ENCODE measurements at regions not wholly inside any gene's neighbourhood (a gene's known extent, or its start where the extent isn't known, plus 50 kb on each side); places are given as distances from the start of the nearest gene placed in this dataset.
"Not testable (repeated sequence)": the region's sequence is repeated elsewhere in the genome, so short reads cannot be mapped to it uniquely, and the experiment has no call there.

DNA sequence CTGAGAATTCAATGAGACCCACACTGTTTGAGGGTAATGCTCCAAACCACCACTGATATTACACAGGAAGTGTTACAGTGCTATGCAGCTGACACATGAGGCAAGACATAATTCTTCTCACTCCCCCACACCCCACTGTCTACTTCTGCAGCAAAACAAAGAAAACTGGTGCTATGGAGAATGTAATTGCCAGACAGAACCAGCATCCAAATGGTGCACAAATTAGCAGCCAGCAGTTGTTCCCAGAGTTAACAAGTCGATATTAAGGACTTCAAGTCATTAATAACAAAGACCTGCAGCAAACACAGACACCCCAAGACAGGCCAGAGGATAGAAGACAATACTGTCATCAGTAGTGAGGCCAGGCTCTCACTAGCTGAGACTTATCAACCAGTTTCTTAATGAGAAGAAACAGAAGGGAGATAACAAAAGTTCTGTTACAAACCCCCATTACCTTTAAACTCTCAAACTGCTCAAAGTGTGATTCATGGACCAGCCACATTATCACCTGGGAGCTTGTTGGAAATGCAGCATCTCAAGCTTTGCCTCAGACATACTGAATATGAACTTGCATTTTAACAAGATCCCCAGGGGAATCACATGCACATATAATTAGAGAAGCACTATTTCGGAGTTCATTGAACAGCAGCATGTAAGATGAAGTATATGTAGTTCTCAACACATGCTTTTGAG is 58.7 kb upstream of the FNDC3B start:
- no peak for DNase-seq (ENCODE audit: low spot score)

DNA sequence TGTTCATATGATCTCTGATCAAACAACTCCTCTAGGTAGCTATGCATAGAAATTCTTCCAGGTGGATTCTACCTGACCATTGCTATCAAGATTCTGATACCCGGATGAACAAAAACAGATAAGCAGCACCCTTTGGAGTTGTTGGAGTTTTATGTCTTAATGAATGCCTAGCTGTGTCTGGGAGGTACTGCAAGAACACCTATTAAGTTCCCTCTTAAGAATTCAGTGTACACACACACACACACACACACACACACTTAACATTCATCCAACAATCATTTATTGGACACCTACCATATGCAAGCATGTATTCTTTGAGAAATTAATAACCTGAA is 58.1 kb upstream of the FNDC3B start:
- DNase-seq (ENCODE audit: low spot score), result no peak

DNA sequence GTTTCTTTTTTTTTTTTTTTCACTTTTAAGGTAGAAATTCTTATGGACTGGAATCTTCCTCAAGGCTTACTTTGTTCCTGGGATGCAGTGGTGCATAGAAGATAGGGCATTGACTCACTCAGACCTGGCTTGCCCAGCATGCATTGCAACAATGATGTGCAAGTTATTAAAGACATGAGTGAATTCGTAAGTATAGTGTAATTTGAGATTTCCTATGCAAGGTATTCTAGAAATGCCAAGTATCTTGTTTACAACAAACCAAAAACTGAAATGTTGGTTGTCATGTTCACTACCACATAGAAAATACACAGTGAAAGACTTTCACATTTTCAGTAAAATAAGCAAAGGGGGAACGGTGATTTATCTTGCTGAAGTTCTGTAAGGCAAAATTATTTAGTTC is 56.5 kb upstream of the FNDC3B start:
- no peak for DNase-seq (ENCODE audit: low spot score)

DNA sequence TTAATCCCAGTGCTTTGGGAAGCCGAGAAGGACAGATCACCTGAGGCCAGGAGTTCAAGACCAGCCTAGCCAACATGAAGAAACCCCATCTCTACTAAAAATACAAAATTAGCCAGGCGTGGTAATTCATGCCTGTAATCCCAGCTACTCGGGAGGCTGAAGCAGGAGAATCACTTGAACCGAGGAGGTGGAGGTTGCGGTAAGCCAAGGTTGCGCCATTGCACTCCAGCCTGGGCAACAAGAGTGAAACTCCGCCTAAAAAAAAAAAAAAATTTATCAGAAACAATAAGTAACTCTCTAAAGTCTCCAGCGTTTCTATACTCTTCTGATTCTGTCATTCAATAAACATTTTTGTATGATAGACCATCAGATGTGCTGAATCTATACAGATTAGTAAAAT is 55.7 kb upstream of the FNDC3B start:
- not testable (repeated sequence) for DNase-seq (ENCODE audit: low spot score)

DNA sequence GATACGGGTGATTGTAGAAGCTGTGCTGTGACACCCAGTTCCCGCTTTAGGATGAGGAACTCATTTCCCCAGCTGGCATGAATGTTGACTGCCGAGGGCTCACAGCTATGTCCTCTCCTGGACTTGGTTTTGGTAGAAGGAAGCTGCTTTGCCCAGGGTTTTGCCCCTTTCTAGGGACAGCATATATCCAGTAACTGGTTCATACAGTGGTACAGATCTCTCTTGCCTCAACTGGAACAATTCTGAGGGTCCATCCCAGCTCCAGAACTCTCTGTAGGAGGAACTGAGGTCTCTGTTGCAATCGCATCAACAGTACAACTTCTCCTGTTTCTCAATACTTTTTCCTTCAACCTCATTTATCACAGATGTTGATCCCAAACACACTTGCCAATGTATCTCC is 54.5 kb upstream of the FNDC3B start:
- no peak for DNase-seq (ENCODE audit: low spot score)

DNA sequence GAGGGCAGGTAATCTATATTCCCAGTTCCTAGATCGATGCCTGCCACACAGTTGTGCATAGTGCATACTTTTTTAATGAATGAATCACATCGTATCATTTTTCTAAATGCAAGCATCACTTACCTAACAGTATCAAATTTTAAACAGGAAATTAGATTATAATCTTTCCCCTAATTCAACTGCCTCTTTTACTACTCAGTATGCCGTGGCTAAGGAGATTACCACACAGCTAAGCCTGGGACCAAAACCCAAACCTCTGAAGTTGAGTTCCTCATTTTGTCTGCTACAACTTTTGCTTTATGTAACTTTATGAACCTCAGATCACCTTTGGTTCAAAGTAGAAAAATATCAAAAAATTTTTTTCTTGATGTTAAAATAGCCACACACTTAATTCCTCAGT is 53.2 kb upstream of the FNDC3B start:
- DNase-seq (ENCODE audit: low spot score), result no peak

DNA sequence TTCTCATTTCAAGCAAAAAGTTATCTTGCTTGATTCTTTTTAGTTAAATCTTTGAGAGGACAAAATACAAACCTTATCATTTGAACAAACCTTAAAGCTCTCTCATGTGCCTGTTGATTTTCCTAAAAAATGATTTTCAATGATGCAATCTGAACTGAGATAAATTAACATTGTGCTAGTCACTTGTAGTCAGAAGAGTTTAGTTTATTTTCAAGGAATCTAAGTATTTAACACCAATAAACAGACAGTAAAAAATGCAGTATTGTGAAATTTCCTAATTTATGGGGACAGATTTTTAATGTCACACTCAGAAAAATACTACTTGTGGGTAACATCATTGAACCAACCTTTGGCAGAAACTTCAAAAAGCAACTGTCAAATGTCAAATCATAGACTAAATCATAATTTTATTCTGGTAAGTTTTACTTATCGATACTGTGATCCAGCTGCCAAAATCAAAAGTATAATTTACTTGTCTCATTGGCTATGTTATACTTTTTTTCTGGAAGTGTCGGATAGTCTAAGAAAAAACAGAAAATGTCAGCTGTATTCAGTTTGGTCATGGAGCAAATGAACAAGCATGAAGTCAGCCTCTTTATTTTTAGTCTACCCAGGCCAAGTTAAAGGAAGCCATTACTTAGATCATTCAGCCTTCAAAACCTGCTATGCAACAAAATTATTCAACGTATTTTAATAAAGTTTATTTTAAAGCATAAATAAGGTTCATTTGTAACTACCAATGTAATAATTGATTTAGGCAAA is 52.4 kb upstream of the FNDC3B start:
- DNase-seq (ENCODE audit: low spot score), result no peak

Measured in HT-29 (cell line).